K562 (cell line): ENCODE measurements at regions not wholly inside any gene's neighbourhood (a gene's known extent, or its start where the extent isn't known, plus 50 kb on each side); places are given as distances from the start of the nearest gene placed in this dataset.

ENCODE experiments used
- ATAC-seq: fragments of 200-7000 bp; cut with Tn5 transposase; 3 replicates; pipeline ENCODE4 v1.9.1; 2020; ENCODE audit warnings: moderate library complexity
- BruUV-seq: library from RNA; stranded (reverse); fragments of 400-500 nt; replicated peaks from 2 replicates; lab custom pipeline; 2021; lab: Mats Ljungman, UMichigan
- CTCF ChIA-PET: fragments of 300-600 bp; formaldehyde crosslinking; extraction: SDS; loops from one replicate; lab custom pipeline; 2021; ENCODE audit warnings: low intra/inter-chr PET ratio; lab: Yijun Ruan, JAX
- POLR2A ChIA-PET: fragments of 300-600, 350-650 bp; sonication (Branson Sonifier 250); formaldehyde crosslinking; extraction: SDS; loops from one replicate; lab custom pipeline; 2021; ENCODE audit warnings: antibody characterized with exemption, inconsistent platforms; lab: Yijun Ruan, JAX
- DNase-seq, 4 experiments: peaks; one replicate each; pipeline versions ENCODE4 v3.0.0 to v3.0.0-alpha.2; 2011 to 2018; ENCODE audit warnings: low spot score in 3 of 4, mixed read lengths in 3 of 4; ENCODE audit errors: extremely low read depth in 1 of 4
- FAIRE-seq: peaks from 2 replicates; lab custom pipeline; 2011; peaks lifted over from hg19 to GRCh38; lab: Jason Lieb, UNC
- H2AFZ ChIP-seq: 2 replicates; pipeline ENCODE4 v1.6.0; 2011; ENCODE audit warnings: low read depth, low read length, control low read depth, inconsistent platforms
- H3K27ac ChIP-seq: fragments of 200-600 bp; 3 replicates; pipeline ENCODE4 v1.8.0; 2011; ENCODE audit warnings: low read depth, mild to moderate bottlenecking, control low read depth, inconsistent platforms, low read length, moderate library complexity, mixed read lengths; ENCODE audit errors: extremely low read depth
- H3K27me3 ChIP-seq, 2 experiments: fragments of 300-600 bp in 1 of 2; 2 replicates in 1 of 2; 3 replicates in 1 of 2; pipeline versions ENCODE4 v1.6.0 to v1.8.0; 2011; ENCODE audit warnings: inconsistent platforms in 2 of 2, low read length in 2 of 2, mild to moderate bottlenecking in 1 of 2, mixed read lengths in 1 of 2, moderate library complexity in 1 of 2; ENCODE audit not compliant: control insufficient read depth in 2 of 2, insufficient read depth in 2 of 2
- H3K36me3 ChIP-seq: fragments of 300-600 bp; 3 replicates; pipeline ENCODE4 v1.8.0; 2011; ENCODE audit warnings: mild to moderate bottlenecking, low read length, inconsistent platforms; ENCODE audit not compliant: control insufficient read depth, insufficient read depth
- H3K4me1 ChIP-seq, 2 experiments: fragments of 200-600 bp in 1 of 2; replicated peaks in 1 of 2; 2 replicates in 1 of 2; 3 replicates in 1 of 2; pipeline versions ENCODE4 v1.5.1 to v1.8.0; 2011; ENCODE audit warnings: inconsistent platforms in 2 of 2, low read length in 2 of 2, mild to moderate bottlenecking in 1 of 2, mixed read lengths in 1 of 2, moderate library complexity in 1 of 2; ENCODE audit not compliant: control insufficient read depth in 2 of 2, insufficient read depth in 2 of 2
- H3K4me2 ChIP-seq: 2 replicates; pipeline ENCODE4 v1.6.1; 2011; ENCODE audit warnings: low read length, control low read depth, inconsistent platforms, mixed read lengths; ENCODE audit not compliant: insufficient read depth
- H3K4me3 ChIP-seq: fragments of 200-600 bp; sonication (generic), shearing (Covaris generic); 2 replicates; pipeline ENCODE4 v1.5.1; 2016; ENCODE audit warnings: control low read depth, inconsistent platforms
- H3K79me2 ChIP-seq: fragments of 200-600 bp; 3 replicates; pipeline ENCODE4 v1.8.0; 2011; ENCODE audit warnings: low read length, inconsistent platforms; ENCODE audit not compliant: control insufficient read depth, insufficient read depth
- H3K9ac ChIP-seq, 2 experiments: 2 replicates each; pipeline versions ENCODE4 v1.6.0 to v1.6.1; 2011; ENCODE audit warnings: low read depth in 2 of 2, low read length in 2 of 2, control low read depth in 1 of 2, inconsistent platforms in 1 of 2, mild to moderate bottlenecking in 1 of 2, mixed read lengths in 1 of 2; ENCODE audit not compliant: insufficient read depth in 1 of 2
- H3K9me1 ChIP-seq: one replicate; pipeline ENCODE4 v1.6.0; 2011; ENCODE audit warnings: inconsistent platforms, mild to moderate bottlenecking, low read length, moderate library complexity; ENCODE audit not compliant: control insufficient read depth, insufficient read depth
- H3K9me3 ChIP-seq: replicated peaks from 2 replicates; pipeline ENCODE4 v1.5.1; 2011; ENCODE audit warnings: low read depth, low read length, inconsistent platforms; ENCODE audit not compliant: control insufficient read depth, insufficient read depth
- H4K20me1 ChIP-seq: replicated peaks from 2 replicates; pipeline ENCODE4 v1.6.1; 2011; ENCODE audit warnings: low read length, inconsistent platforms, mixed read lengths; ENCODE audit not compliant: control insufficient read depth, insufficient read depth
- CHD2 ChIP-seq: IDR thresholded peaks from 2 replicates; pipeline ENCODE4 v1.6.1; 2011; ENCODE audit warnings: low read depth, low read length
- USF1 ChIP-seq: sonication (generic); formaldehyde crosslinking; IDR thresholded peaks from 2 replicates; pipeline ENCODE4 v1.9.0; 2022; ENCODE audit warnings: mild to moderate bottlenecking, missing genetic modification reagents
- ZNF175 ChIP-seq: fragments of 200-800 bp; sonication (Bioruptor generic); IDR thresholded peaks from 2 replicates; pipeline ENCODE4 v1.6.1; 2016; ENCODE audit warnings: low read depth, mild to moderate bottlenecking, missing genetic modification characterization, missing compliant biosample characterization
- WGBS: fragments of 100-300 bp; shearing (Covaris generic); methylation state at CpG from one replicate; pipeline ENCODE4 v1.1.6; 2016; ENCODE audit warnings: low coverage, mixed read lengths; ENCODE audit not compliant: insufficient coverage; ENCODE audit errors: missing lambda C conversion rate; 5-methylcytosine and 5-hydroxymethylcytosine counted together
- in situ Hi-C: fragments of 300-500 bp; cut with MboI; formaldehyde crosslinking; loops from 4 replicates; pipeline ENCODE4 v1.15.0; 2018; ENCODE audit warnings: inconsistent platforms, mixed read lengths
- intact Hi-C: fragments of 100-400 bp; cut with micrococcal nuclease; formaldehyde crosslinking; loops from 2 replicates; pipeline ENCODE4 v1.14.2; 2022
- TF ChIP-seq, protein P1 (sequence below): fragments of 450-650 bp; IDR thresholded peaks from 2 replicates; pipeline ENCODE4 v1.6.1; 2016
- TF ChIP-seq, protein P2 (sequence below), 2 experiments: fragments of 450-650 bp; formaldehyde crosslinking in 1 of 2; IDR thresholded peaks; 2 replicates each; pipeline versions ENCODE4 v1.4.0 to v1.6.1; 2014 to 2020; ENCODE audit warnings: mild to moderate bottlenecking in 2 of 2, borderline replicate concordance in 1 of 2, low read depth in 1 of 2
- TF ChIP-seq, protein P3 (sequence below): IDR thresholded peaks from 3 replicates; pipeline ENCODE4 v1.6.1; 2011; ENCODE audit warnings: borderline replicate concordance, mild to moderate bottlenecking, moderate library complexity; ENCODE audit not compliant: insufficient read length; ENCODE audit errors: extremely low read depth

DNA sequence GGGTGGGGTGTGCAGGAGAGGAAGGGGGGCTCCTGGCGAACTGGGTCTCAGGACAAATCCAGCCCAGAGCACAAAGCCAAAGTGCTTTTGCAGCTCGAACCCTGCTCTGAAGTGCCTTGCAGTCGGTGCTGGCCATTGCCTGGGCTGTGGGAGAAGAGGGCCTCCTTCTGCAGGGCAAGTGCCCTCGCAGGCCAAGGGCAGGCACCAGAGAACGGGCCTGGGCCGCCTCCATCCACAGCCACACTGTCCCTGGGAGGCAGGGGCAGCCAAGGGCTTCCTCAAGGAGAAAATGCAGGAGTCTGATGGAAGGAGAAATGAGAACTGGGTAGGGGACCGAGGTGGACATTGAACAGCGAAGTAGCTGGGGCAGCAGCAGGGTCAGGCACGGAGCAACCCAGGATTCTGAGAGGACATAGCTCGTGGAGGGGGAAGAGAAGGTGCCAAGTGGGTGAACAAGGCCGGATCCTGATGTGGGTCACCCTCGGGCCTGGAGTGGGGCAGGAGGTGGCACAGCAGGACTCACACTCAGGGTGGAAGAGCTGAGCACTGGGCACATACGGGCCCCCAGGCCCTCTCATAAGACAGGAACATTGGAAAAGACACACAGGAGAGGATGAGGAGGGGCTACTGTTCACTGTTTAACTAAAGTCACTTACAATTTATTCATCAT is 312.8 kb upstream of the SALL3 start:
- WGBS, result 0% methylated on average over 9 of the region's 13 CpGs
- intact Hi-C loops (no loop called here), in situ Hi-C loops (no loop called here)
- ATAC-seq (no peak), DNase-seq (no peak), FAIRE-seq (no peak)
- H2AFZ ChIP-seq, result no peak overlapping the region
- H3K9ac ChIP-seq, result no peak overlapping the region; a peak in 1 of 4 replicates
- POLR2A ChIA-PET, result no interaction called here
- H4K20me1 ChIP-seq, result no peaks in the 10 kb centered on the region
- BruUV-seq, result no TSS peak
- no peaks in the 10 kb centered on the region for H3K9me1 ChIP-seq
- H3K4me3 ChIP-seq, result no peak overlapping the region
- no peaks in the 10 kb centered on the region for H3K36me3 ChIP-seq
- H3K79me2 ChIP-seq, result no peaks in the 10 kb centered on the region
- no peak overlapping the region for H3K4me2 ChIP-seq
- H3K27ac ChIP-seq, result no peak overlapping the region
- H3K9me3 ChIP-seq, result no peaks in the 10 kb centered on the region
- H3K4me1 ChIP-seq, result no peaks in the 10 kb centered on the region
- CTCF ChIA-PET, result no interaction called here
- H3K27me3 ChIP-seq, result peaks cover 0 to 23% of the 10 kb centered on the region in 2 experiments; a peak in 2 of 5 replicates
- TF ChIP-seq, protein P1, sequence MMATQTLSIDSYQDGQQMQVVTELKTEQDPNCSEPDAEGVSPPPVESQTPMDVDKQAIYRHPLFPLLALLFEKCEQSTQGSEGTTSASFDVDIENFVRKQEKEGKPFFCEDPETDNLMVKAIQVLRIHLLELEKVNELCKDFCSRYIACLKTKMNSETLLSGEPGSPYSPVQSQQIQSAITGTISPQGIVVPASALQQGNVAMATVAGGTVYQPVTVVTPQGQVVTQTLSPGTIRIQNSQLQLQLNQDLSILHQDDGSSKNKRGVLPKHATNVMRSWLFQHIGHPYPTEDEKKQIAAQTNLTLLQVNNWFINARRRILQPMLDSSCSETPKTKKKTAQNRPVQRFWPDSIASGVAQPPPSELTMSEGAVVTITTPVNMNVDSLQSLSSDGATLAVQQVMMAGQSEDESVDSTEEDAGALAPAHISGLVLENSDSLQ, result no peak
- TF ChIP-seq, protein P2, sequence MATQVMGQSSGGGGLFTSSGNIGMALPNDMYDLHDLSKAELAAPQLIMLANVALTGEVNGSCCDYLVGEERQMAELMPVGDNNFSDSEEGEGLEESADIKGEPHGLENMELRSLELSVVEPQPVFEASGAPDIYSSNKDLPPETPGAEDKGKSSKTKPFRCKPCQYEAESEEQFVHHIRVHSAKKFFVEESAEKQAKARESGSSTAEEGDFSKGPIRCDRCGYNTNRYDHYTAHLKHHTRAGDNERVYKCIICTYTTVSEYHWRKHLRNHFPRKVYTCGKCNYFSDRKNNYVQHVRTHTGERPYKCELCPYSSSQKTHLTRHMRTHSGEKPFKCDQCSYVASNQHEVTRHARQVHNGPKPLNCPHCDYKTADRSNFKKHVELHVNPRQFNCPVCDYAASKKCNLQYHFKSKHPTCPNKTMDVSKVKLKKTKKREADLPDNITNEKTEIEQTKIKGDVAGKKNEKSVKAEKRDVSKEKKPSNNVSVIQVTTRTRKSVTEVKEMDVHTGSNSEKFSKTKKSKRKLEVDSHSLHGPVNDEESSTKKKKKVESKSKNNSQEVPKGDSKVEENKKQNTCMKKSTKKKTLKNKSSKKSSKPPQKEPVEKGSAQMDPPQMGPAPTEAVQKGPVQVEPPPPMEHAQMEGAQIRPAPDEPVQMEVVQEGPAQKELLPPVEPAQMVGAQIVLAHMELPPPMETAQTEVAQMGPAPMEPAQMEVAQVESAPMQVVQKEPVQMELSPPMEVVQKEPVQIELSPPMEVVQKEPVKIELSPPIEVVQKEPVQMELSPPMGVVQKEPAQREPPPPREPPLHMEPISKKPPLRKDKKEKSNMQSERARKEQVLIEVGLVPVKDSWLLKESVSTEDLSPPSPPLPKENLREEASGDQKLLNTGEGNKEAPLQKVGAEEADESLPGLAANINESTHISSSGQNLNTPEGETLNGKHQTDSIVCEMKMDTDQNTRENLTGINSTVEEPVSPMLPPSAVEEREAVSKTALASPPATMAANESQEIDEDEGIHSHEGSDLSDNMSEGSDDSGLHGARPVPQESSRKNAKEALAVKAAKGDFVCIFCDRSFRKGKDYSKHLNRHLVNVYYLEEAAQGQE (IDR thresholded peaks at IDR 0.05; ENCODE audit: borderline replicate concordance), result no peak
- TF ChIP-seq, protein P2 (CRISPR knock-in tag; IDR thresholded peaks at IDR 0.05; ENCODE audit: low read depth), result no peak
- TF ChIP-seq USF1 (CRISPR knock-in tag), result no peak
- TF ChIP-seq, protein P3, sequence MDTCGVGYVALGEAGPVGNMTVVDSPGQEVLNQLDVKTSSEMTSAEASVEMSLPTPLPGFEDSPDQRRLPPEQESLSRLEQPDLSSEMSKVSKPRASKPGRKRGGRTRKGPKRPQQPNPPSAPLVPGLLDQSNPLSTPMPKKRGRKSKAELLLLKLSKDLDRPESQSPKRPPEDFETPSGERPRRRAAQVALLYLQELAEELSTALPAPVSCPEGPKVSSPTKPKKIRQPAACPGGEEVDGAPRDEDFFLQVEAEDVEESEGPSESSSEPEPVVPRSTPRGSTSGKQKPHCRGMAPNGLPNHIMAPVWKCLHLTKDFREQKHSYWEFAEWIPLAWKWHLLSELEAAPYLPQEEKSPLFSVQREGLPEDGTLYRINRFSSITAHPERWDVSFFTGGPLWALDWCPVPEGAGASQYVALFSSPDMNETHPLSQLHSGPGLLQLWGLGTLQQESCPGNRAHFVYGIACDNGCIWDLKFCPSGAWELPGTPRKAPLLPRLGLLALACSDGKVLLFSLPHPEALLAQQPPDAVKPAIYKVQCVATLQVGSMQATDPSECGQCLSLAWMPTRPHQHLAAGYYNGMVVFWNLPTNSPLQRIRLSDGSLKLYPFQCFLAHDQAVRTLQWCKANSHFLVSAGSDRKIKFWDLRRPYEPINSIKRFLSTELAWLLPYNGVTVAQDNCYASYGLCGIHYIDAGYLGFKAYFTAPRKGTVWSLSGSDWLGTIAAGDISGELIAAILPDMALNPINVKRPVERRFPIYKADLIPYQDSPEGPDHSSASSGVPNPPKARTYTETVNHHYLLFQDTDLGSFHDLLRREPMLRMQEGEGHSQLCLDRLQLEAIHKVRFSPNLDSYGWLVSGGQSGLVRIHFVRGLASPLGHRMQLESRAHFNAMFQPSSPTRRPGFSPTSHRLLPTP, result no peak
- TF ChIP-seq CHD2, result no peak
- no peak for TF ChIP-seq ZNF175 (CRISPR knock-in tag)
